A549 (cell line): ENCODE measurements at regions not wholly inside any gene's neighbourhood (a gene's known extent, or its start where the extent isn't known, plus 50 kb on each side); places are given as distances from the start of the nearest gene placed in this dataset.

Experiments
- ATAC-seq, 2 experiments: fragments of 200-7000 bp in 1 of 2; fragments of >200 bp in 1 of 2; cut with Nextera tagmentation in 1 of 2; cut with Tn5 transposase in 1 of 2; 3 replicates each; pipeline versions ENCODE4 v1.8.0 to v1.9.1; 2018 to 2020; ENCODE audit warnings: mild to moderate bottlenecking in 1 of 2, moderate library complexity in 1 of 2
- CTCF ChIA-PET: fragments of 300-600 bp; sonication (Branson Sonifier 250); formaldehyde crosslinking; extraction: SDS; loops from one replicate; lab custom pipeline; 2021; ENCODE audit warnings: antibody characterized with exemption, inconsistent platforms; lab: Yijun Ruan, JAX
- POLR2A ChIA-PET: fragments of 350-600 bp; formaldehyde crosslinking; extraction: SDS; loops from one replicate; lab custom pipeline; 2021; ENCODE audit warnings: antibody characterized with exemption, inconsistent platforms; lab: Yijun Ruan, JAX
- DNase-seq, 2 experiments: peaks; one replicate each; pipeline versions ENCODE4 v3.0.0 to v3.0.0-alpha.2; 2011 to 2016; ENCODE audit warnings: low read depth in 1 of 2, low spot score in 1 of 2
- FAIRE-seq: peaks from 2 replicates; lab custom pipeline; 2011; peaks lifted over from hg19 to GRCh38; lab: Jason Lieb, UNC
- H3K27ac ChIP-seq, 2 experiments: fragments of >200 bp; sonication (Bioruptor Twin); formaldehyde crosslinking; 3 replicates each; pipeline ENCODE4 v1.5.1; 2016 to 2017
- H3K4me1 ChIP-seq: fragments of >200 bp; sonication (Bioruptor Twin); formaldehyde crosslinking; 3 replicates; pipeline ENCODE4 v1.6.1; 2016
- H3K4me2 ChIP-seq: fragments of >200 bp; sonication (Bioruptor Twin); formaldehyde crosslinking; 3 replicates; pipeline ENCODE4 v1.6.1; 2016
- H3K4me3 ChIP-seq: fragments of >200 bp; sonication (Bioruptor Twin); formaldehyde crosslinking; 3 replicates; pipeline ENCODE4 v1.5.1; 2016
- H3K9me3 ChIP-seq: fragments of >200 bp; sonication (Bioruptor Twin); formaldehyde crosslinking; 3 replicates; pipeline ENCODE4 v1.6.1; 2016
- ATOH8 ChIP-seq: fragments of 250-450 bp; sonication (Bioruptor Pico); IDR thresholded peaks from 2 replicates; pipeline ENCODE4 v1.5.0; 2020; ENCODE audit warnings: low read depth, mild to moderate bottlenecking, moderate library complexity
- BHLHE40 ChIP-seq: IDR thresholded peaks from 2 replicates; pipeline ENCODE4 v1.6.1; 2012; ENCODE audit warnings: low read depth, low read length, inconsistent platforms
- CBX8 ChIP-seq: fragments of 200-600 bp; sonication (generic); IDR thresholded peaks from 2 replicates; pipeline ENCODE4 v1.6.1; 2016
- E2F6 ChIP-seq: IDR thresholded peaks from 2 replicates; pipeline ENCODE4 v1.6.1; 2012; ENCODE audit warnings: low read depth, borderline replicate concordance
- EHF ChIP-seq: fragments of 250-450 bp; sonication (Bioruptor Pico); IDR thresholded peaks from 2 replicates; pipeline ENCODE4 v1.5.0; 2020; ENCODE audit warnings: mild to moderate bottlenecking
- EHMT2 ChIP-seq: fragments of 200-600 bp; sonication (generic); IDR thresholded peaks from 2 replicates; pipeline ENCODE4 v1.6.1; 2016; ENCODE audit warnings: antibody characterized with exemption, low read depth, mild to moderate bottlenecking, moderate library complexity
- EP300 ChIP-seq, 2 experiments: fragments of >200 bp; sonication (Bioruptor Twin); formaldehyde crosslinking; IDR thresholded peaks; 2 replicates in 1 of 2; 3 replicates in 1 of 2; pipeline ENCODE4 v1.6.1; 2016 to 2017
- ESRRA ChIP-seq: fragments of 150-350 bp; IDR thresholded peaks from 2 replicates; pipeline ENCODE4 v1.6.1; 2014; ENCODE audit warnings: mild to moderate bottlenecking, low read length, borderline replicate concordance
- FOSB ChIP-seq: fragments of 250-450 bp; sonication (Bioruptor Pico); IDR thresholded peaks from 2 replicates; pipeline ENCODE4 v1.5.0; 2020; ENCODE audit warnings: mild to moderate bottlenecking, moderate library complexity
- GATA3 ChIP-seq: IDR thresholded peaks from 2 replicates; pipeline ENCODE4 v1.6.1; 2012; ENCODE audit warnings: borderline replicate concordance
- HES2 ChIP-seq: fragments of >200 bp; sonication (Bioruptor Twin); formaldehyde crosslinking; IDR thresholded peaks from 2 replicates; pipeline ENCODE4 v1.6.1; 2016
- HEYL ChIP-seq: fragments of 250-450 bp; sonication (Bioruptor Pico); IDR thresholded peaks from 2 replicates; pipeline ENCODE4 v1.8.0; 2021; ENCODE audit warnings: mild to moderate bottlenecking, moderate library complexity
- HOXA7 ChIP-seq: fragments of 250-450 bp; sonication (Bioruptor Pico); IDR thresholded peaks from 2 replicates; pipeline ENCODE4 v1.5.0; 2020; ENCODE audit warnings: mild to moderate bottlenecking, moderate library complexity
- HOXB5 ChIP-seq: fragments of 250-450 bp; sonication (Bioruptor Pico); IDR thresholded peaks from 2 replicates; pipeline ENCODE4 v1.5.0; 2020; ENCODE audit warnings: mild to moderate bottlenecking, moderate library complexity
- JUN ChIP-seq, 2 experiments: fragments of >200 bp; sonication (Bioruptor Twin); formaldehyde crosslinking; IDR thresholded peaks; 2 replicates in 1 of 2; 3 replicates in 1 of 2; pipeline ENCODE4 v1.6.1; 2016 to 2017
- JUNB ChIP-seq: fragments of >200 bp; sonication (Bioruptor Twin); formaldehyde crosslinking; IDR thresholded peaks from 2 replicates; pipeline ENCODE4 v1.6.1; 2016
- KDM1A ChIP-seq: fragments of 200-600 bp; sonication (generic); IDR thresholded peaks from 2 replicates; pipeline ENCODE4 v1.6.1; 2016; ENCODE audit warnings: low read depth, mild to moderate bottlenecking
- MAFK ChIP-seq: fragments of 450-650 bp; IDR thresholded peaks from 2 replicates; pipeline ENCODE4 v1.6.1; 2014; ENCODE audit not compliant: partially characterized antibody
- MAX ChIP-seq: IDR thresholded peaks from 2 replicates; pipeline ENCODE4 v1.6.1; 2012
- MAZ ChIP-seq: fragments of 150-350 bp; IDR thresholded peaks from 2 replicates; pipeline ENCODE4 v1.6.1; 2014; ENCODE audit warnings: antibody characterized with exemption, low read depth, low read length, borderline replicate concordance
- MYC ChIP-seq: IDR thresholded peaks from 2 replicates; pipeline ENCODE4 v1.6.1; 2012; ENCODE audit warnings: mild to moderate bottlenecking, inconsistent platforms, low read length, improper control_type of control experiment, borderline replicate concordance
- NFE2L2 ChIP-seq: fragments of 150-350 bp; conservative IDR thresholded peaks from 2 replicates; pipeline ENCODE4 v1.6.1; 2014; ENCODE audit warnings: low read length
- NPAS2 ChIP-seq: fragments of 250-450 bp; sonication (Bioruptor Pico); IDR thresholded peaks from 2 replicates; pipeline ENCODE4 v1.8.0; 2022; ENCODE audit warnings: mild to moderate bottlenecking, moderate library complexity, borderline replicate concordance
- NR3C1 ChIP-seq: fragments of >200 bp; sonication (Bioruptor Twin); formaldehyde crosslinking; IDR thresholded peaks from 3 replicates; pipeline ENCODE4 v1.6.1; 2017
- POLR2A ChIP-seq: IDR thresholded peaks from 2 replicates; pipeline ENCODE4 v1.6.1; 2012; ENCODE audit warnings: mild to moderate bottlenecking, low read length
- POLR2AphosphoS2 ChIP-seq: conservative IDR thresholded peaks from 2 replicates; pipeline ENCODE4 v1.6.1; 2012; ENCODE audit warnings: low read length, improper control_type of control experiment, inconsistent platforms
- RNF2 ChIP-seq: fragments of 200-600 bp; sonication (generic); IDR thresholded peaks from 2 replicates; pipeline ENCODE4 v1.6.1; 2016; ENCODE audit warnings: low read depth, mild to moderate bottlenecking, antibody characterized with exemption, moderate library complexity, borderline replicate concordance
- SMC3 ChIP-seq: fragments of >200 bp; sonication (Bioruptor Twin); formaldehyde crosslinking; IDR thresholded peaks from 3 replicates; pipeline ENCODE4 v1.6.1; 2018; ENCODE audit warnings: inconsistent platforms
- TP53 ChIP-seq: fragments of 250-450 bp; sonication (Bioruptor Pico); IDR thresholded peaks from 2 replicates; pipeline ENCODE4 v1.5.0; 2021; ENCODE audit warnings: mild to moderate bottlenecking, moderate library complexity
- ZC3H11A ChIP-seq: fragments of 450-650 bp; IDR thresholded peaks from 2 replicates; pipeline ENCODE4 v1.6.1; 2014; ENCODE audit warnings: antibody characterized with exemption, mild to moderate bottlenecking
- ZFP36 ChIP-seq: fragments of 450-650 bp; IDR thresholded peaks from 2 replicates; pipeline ENCODE4 v1.6.1; 2014; ENCODE audit warnings: borderline replicate concordance; ENCODE audit not compliant: partially characterized antibody
- ZSCAN20 ChIP-seq: fragments of 250-450 bp; sonication (Bioruptor Pico); IDR thresholded peaks from 2 replicates; pipeline ENCODE4 v1.8.0; 2022; ENCODE audit warnings: mild to moderate bottlenecking, moderate library complexity
- WGBS: methylation state at CpG from one replicate; pipeline ENCODE4 v1.1.6; 2017; ENCODE audit errors: missing lambda C conversion rate; 5-methylcytosine and 5-hydroxymethylcytosine counted together

GRCh38 chr14:98859301-98859700, 412.7 kb downstream of the BCL11B start:
- Histone ChIP-seq H3K27ac (no peak overlapping the region), H3K4me1 (no peaks in the 10 kb centered on the region), H3K4me2 (no peak overlapping the region), H3K4me3 (no peak overlapping the region), H3K9me3 (no peaks in the 10 kb centered on the region; the same call in 2 of the 3 replicates)
- FAIRE-seq, result no peak
- 0% methylated on average over 2 of the region's 2 CpGs for WGBS
- ChIA-PET CTCF (no interaction called here), POLR2A (no interaction called here)
- no peak for DNase-seq
- TF ChIP-seq ATOH8 (no peak), MAX (no peak), MYC (no peak), ESRRA (no peak), HES2 (no peak)
- no peak for ATAC-seq

GRCh38 chr14:98864211-98864610, 407.8 kb downstream of the BCL11B start:
- 0% methylated on average over 2 of the region's 2 CpGs for WGBS
- POLR2A ChIA-PET, result no interaction called here
- no peak for TF ChIP-seq HEYL (CRISPR knock-in tag)
- TF ChIP-seq TP53 (CRISPR knock-in tag), result no peak
- no peak for TF ChIP-seq MAZ
- no peak for TF ChIP-seq ZSCAN20 (CRISPR knock-in tag)
- TF ChIP-seq EP300 (IDR thresholded peaks at IDR 0.05), result no peak
- TF ChIP-seq NPAS2 (CRISPR knock-in tag), result no peak
- TF ChIP-seq POLR2A, result no peak
- Histone ChIP-seq H3K9me3 (no peaks in the 10 kb centered on the region), H3K4me2 (no peak overlapping the region), H3K27ac (no peak overlapping the region), H3K4me3 (no peak overlapping the region), H3K4me1 (no peaks in the 10 kb centered on the region)
- CTCF ChIA-PET, result no interaction called here
- FAIRE-seq (no peak), ATAC-seq (no peak), DNase-seq (no peak)

- Histone ChIP-seq H3K4me1 (no peaks in the 10 kb centered on the region), H3K9me3 (no peaks in the 10 kb centered on the region), H3K4me3 (no peak overlapping the region), H3K4me2 (no peak overlapping the region), H3K27ac (no peak overlapping the region)
- ChIA-PET CTCF (no interaction called here), POLR2A (no interaction called here)
- no peak for TF ChIP-seq EHMT2
- TF ChIP-seq POLR2A, result no peak
- TF ChIP-seq RNF2, result no peak
- TF ChIP-seq BHLHE40, result no peak
- no peak for TF ChIP-seq JUNB
- no peak for TF ChIP-seq MAFK
- no peak for TF ChIP-seq ESRRA
- TF ChIP-seq NFE2L2, result no peak
- no peak for TF ChIP-seq CBX8
- TF ChIP-seq EP300 (IDR thresholded peaks at IDR 0.05), result no peak
- ATAC-seq, result no peak
- no peak for FAIRE-seq
- 54% methylated on average over 6 of the region's 6 CpGs for WGBS
- DNase-seq, result no peak
These were observed 404.9 kb downstream of the BCL11B start for GRCh38 chr14:98867146-98867545.

GRCh38 chr14:98867726-98868125, 404.3 kb downstream of the BCL11B start:
- POLR2A ChIA-PET, result no interaction called here
- Histone ChIP-seq H3K9me3 (no peaks in the 10 kb centered on the region), H3K27ac (no peak overlapping the region), H3K4me1 (no peaks in the 10 kb centered on the region), H3K4me2 (no peak overlapping the region), H3K4me3 (no peak overlapping the region)
- 19% methylated on average over 8 of the region's 9 CpGs for WGBS
- ATAC-seq, result no peak
- no peak for FAIRE-seq
- CTCF ChIA-PET, result no interaction called here
- DNase-seq, result no peak
- TF ChIP-seq EHF (CRISPR knock-in tag), result no peak
- no peak for TF ChIP-seq ZFP36
- TF ChIP-seq KDM1A, result no peak
- TF ChIP-seq JUN (IDR thresholded peaks at IDR 0.05), result no peak
- TF ChIP-seq MYC, result no peak
- no peak for TF ChIP-seq SMC3
- no peak for TF ChIP-seq HOXA7 (CRISPR knock-in tag)
- no peak for TF ChIP-seq EP300 (IDR thresholded peaks at IDR 0.05)
- TF ChIP-seq ZC3H11A, result no peak
- no peak for TF ChIP-seq E2F6
- TF ChIP-seq ATOH8, result no peak
- no peak for TF ChIP-seq HOXB5 (CRISPR knock-in tag)
- no peak for TF ChIP-seq POLR2A
- no peak for TF ChIP-seq ESRRA
- no peak for TF ChIP-seq NR3C1
- TF ChIP-seq FOSB, result no peak
- TF ChIP-seq GATA3, result no peak
- TF ChIP-seq POLR2AphosphoS2, result no peak
